PC-9 (cell line): ENCODE measurements at regions not wholly inside any gene's neighbourhood (a gene's known extent, or its start where the extent isn't known, plus 50 kb on each side); places are given as distances from the start of the nearest gene placed in this dataset.

Experiments used
- BruUV-seq: library from RNA; stranded (reverse); fragments of 400-500 nt; replicated peaks from 2 replicates; lab custom pipeline; 2021; lab: Mats Ljungman, UMichigan
- CTCF ChIA-PET: fragments of 300-600 bp; sonication (Branson Sonifier 250); formaldehyde crosslinking; loops from one replicate; lab custom pipeline; 2022; ENCODE audit warnings: antibody characterized with exemption; lab: Charles Lee
- POLR2A ChIA-PET: fragments of 300-600 bp; sonication (Branson Sonifier 250); formaldehyde crosslinking; loops from one replicate; lab custom pipeline; 2022; ENCODE audit warnings: antibody characterized with exemption; ENCODE audit not compliant: unreplicated experiment; lab: Charles Lee
- DNase-seq, 2 experiments: peaks; one replicate each; pipeline versions ENCODE4 v3.0.0 to v3.0.0-alpha.2; 2015 to 2022; ENCODE audit warnings: mixed read lengths in 1 of 2
- H2AFZ ChIP-seq: fragments of 200-600 bp; sonication (generic); 2 replicates; pipeline ENCODE4 v1.8.1; 2017; ENCODE audit warnings: antibody characterized with exemption
- H3F3A ChIP-seq: fragments of 200-600 bp; sonication (generic); 2 replicates; pipeline ENCODE4 v1.8.1; 2017; ENCODE audit warnings: antibody characterized with exemption, mild to moderate bottlenecking, low read depth; ENCODE audit not compliant: insufficient read depth
- H3K27ac ChIP-seq: fragments of 200-600 bp; sonication (generic); 2 replicates; pipeline ENCODE4 v1.6.1; 2016; ENCODE audit warnings: mixed run types
- H3K27me3 ChIP-seq: fragments of 200-600 bp; sonication (generic); 2 replicates; pipeline ENCODE4 v1.6.1; 2016; ENCODE audit warnings: low read depth, mixed run types; ENCODE audit not compliant: insufficient read depth
- H3K36me3 ChIP-seq: fragments of 200-600 bp; sonication (generic); 2 replicates; pipeline ENCODE4 v1.6.1; 2016; ENCODE audit warnings: low read depth, mixed run types
- H3K4me1 ChIP-seq: fragments of 200-600 bp; sonication (generic); replicated peaks from 2 replicates; pipeline ENCODE4 v1.6.1; 2016; ENCODE audit warnings: mixed run types; ENCODE audit not compliant: insufficient read depth
- H3K4me2 ChIP-seq: fragments of 200-600 bp; sonication (generic); 2 replicates; pipeline ENCODE4 v1.6.1; 2017; ENCODE audit warnings: mixed run types
- H3K4me3 ChIP-seq: fragments of 200-600 bp; sonication (generic); 2 replicates; pipeline ENCODE4 v1.6.1; 2016; ENCODE audit warnings: mixed run types
- H3K79me2 ChIP-seq: fragments of 200-600 bp; sonication (generic); 2 replicates; pipeline ENCODE4 v1.6.1; 2017; ENCODE audit warnings: low read depth, mixed run types
- H3K9me2 ChIP-seq: fragments of 200-600 bp; sonication (generic); 2 replicates; pipeline ENCODE4 v1.8.1; 2017; ENCODE audit warnings: mild to moderate bottlenecking; ENCODE audit not compliant: insufficient read depth
- H3K9me3 ChIP-seq: fragments of 200-600 bp; sonication (generic); 2 replicates; pipeline ENCODE4 v1.8.1; 2016; ENCODE audit warnings: low read depth; ENCODE audit not compliant: insufficient read depth
- H4K20me1 ChIP-seq: fragments of 200-600 bp; sonication (generic); 2 replicates; pipeline ENCODE4 v1.8.1; 2017; ENCODE audit not compliant: insufficient read depth
- CTCF ChIP-seq: fragments of 200-600 bp; sonication (generic); conservative IDR thresholded peaks from 2 replicates; pipeline ENCODE4 v1.6.1; 2017; ENCODE audit warnings: mixed run types, antibody characterized with exemption, mild to moderate bottlenecking, moderate library complexity
- EZH2 ChIP-seq: fragments of 200-600 bp; sonication (generic); IDR thresholded peaks from 2 replicates; pipeline ENCODE4 v1.8.0; 2017; ENCODE audit warnings: antibody characterized with exemption, low read depth
- intact Hi-C: fragments of 100-400 bp; cut with micrococcal nuclease; formaldehyde crosslinking; loops from one replicate; pipeline ENCODE4 v1.10.0; 2022; ENCODE audit not compliant: unreplicated experiment

GRCh38 chr5:165360784-165361542 lies 1855.5 kb downstream of the MAT2B start:
- Histone ChIP-seq H3K4me3 (no peak overlapping the region), H3K9me3 (no peaks in the 10 kb centered on the region), H3K9me2 (no peaks in the 10 kb centered on the region), H4K20me1 (no peaks in the 10 kb centered on the region), H3F3A (no peaks in the 10 kb centered on the region), H3K79me2 (no peaks in the 10 kb centered on the region), H2AFZ (no peak overlapping the region), H3K4me2 (no peak overlapping the region), H3K36me3 (no peaks in the 10 kb centered on the region), H3K4me1 (no peaks in the 10 kb centered on the region), H3K27ac (no peak overlapping the region), H3K27me3 (no peaks in the 10 kb centered on the region)
- BruUV-seq = no TSS peak
- TF ChIP-seq CTCF (no peak), EZH2 (no peak)
- ChIA-PET CTCF (no interaction called here), POLR2A (no interaction called here)
- DNase-seq = no peak
- intact Hi-C loops = no loop called here

GRCh38 chr5:165370233-165370632 lies 1864.8 kb downstream of the MAT2B start:
- CTCF ChIA-PET = no interaction called here
- no peaks in the 10 kb centered on the region for H4K20me1 ChIP-seq
- H3K4me2 ChIP-seq = no peak overlapping the region
- no peaks in the 10 kb centered on the region for H3F3A ChIP-seq
- no peaks in the 10 kb centered on the region for H3K27me3 ChIP-seq
- intact Hi-C loops = no loop called here
- BruUV-seq = no TSS peak
- no peaks in the 10 kb centered on the region for H3K9me3 ChIP-seq
- POLR2A ChIA-PET = no interaction called here
- no peak overlapping the region for H3K27ac ChIP-seq
- TF ChIP-seq CTCF (no peak), EZH2 (no peak)
- H2AFZ ChIP-seq = no peak overlapping the region
- H3K9me2 ChIP-seq = no peaks in the 10 kb centered on the region
- no peaks in the 10 kb centered on the region for H3K79me2 ChIP-seq
- H3K4me3 ChIP-seq = no peak overlapping the region
- no peak for DNase-seq
- H3K36me3 ChIP-seq = no peaks in the 10 kb centered on the region
- no peaks in the 10 kb centered on the region for H3K4me1 ChIP-seq

- no TSS peak for BruUV-seq
- DNase-seq = no peak
- no peaks in the 10 kb centered on the region for H3K9me3 ChIP-seq
- H3K79me2 ChIP-seq = no peaks in the 10 kb centered on the region
- no peak overlapping the region for H3K4me2 ChIP-seq
- TF ChIP-seq CTCF (no peak), EZH2 (no peak)
- no peaks in the 10 kb centered on the region for H4K20me1 ChIP-seq
- no peaks in the 10 kb centered on the region for H3K27me3 ChIP-seq
- ChIA-PET CTCF (no interaction called here), POLR2A (no interaction called here)
- no peaks in the 10 kb centered on the region for H3K36me3 ChIP-seq
- no peak overlapping the region for H3K4me3 ChIP-seq
- H2AFZ ChIP-seq = no peak overlapping the region
- no peaks in the 10 kb centered on the region for H3K4me1 ChIP-seq
- intact Hi-C loops = no loop called here
- H3K27ac ChIP-seq = no peak overlapping the region
- H3K9me2 ChIP-seq = no peaks in the 10 kb centered on the region
- H3F3A ChIP-seq = no peaks in the 10 kb centered on the region
Observed at GRCh38 chr5:165370794-165371193, 1865.4 kb downstream of the MAT2B start.
